Fibroblast of skin of left biceps (primary cell): ENCODE measurements at regions not wholly inside any gene's neighbourhood (a gene's known extent, or its start where the extent isn't known, plus 50 kb on each side); places are given as distances from the start of the nearest gene placed in this dataset.

Experiments used
- DNase-seq, 2 experiments: peaks; one replicate each; pipeline ENCODE4 v3.0.0-alpha.2; 2013; ENCODE audit warnings: low read depth in 2 of 2

- no peak for DNase-seq
These were observed 396.8 kb downstream of the EFNB2 start for GRCh38 chr13:106138620-106139019.

DNA sequence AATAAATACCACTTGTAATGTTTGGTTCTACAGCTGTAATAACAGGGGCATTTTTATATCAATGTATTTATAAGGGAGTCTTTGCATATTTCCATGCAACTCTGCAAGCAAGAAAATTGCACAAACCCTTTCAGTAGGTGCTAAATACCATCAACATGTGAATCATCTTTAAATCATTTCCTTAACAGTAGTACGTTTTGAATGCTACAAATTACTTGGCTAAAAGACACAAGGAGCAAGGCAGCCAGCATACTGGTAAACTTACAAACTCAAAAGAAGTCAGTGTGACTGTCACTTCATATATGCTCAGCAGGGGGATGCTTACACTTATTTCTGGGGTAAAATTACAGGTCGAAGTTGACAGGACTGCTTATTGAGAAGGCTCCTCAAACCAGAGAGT, 402.4 kb downstream of the EFNB2 start:
- DNase-seq, result peak; percentile 79 to 85

DNA sequence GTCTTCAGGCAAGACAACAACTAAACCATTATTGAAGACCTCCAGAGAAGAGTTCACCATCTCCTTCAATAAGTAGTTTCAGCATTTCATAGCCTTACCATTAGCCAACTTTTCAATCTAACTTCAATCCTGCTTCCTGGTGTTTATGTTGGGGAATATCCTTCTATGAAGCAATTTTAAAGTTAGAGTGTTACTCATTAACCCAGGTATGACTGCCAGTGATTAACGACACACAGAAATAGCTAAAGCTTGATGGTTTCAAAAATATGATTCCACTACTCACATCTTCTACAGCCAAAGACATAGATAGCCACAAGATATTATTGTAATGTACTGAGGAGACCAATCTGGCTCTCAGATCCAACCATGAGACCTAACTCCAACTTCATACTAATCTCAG, 403.2 kb downstream of the EFNB2 start:
- no peak for DNase-seq

- DNase-seq, result no peak
These were observed 405.5 kb downstream of the EFNB2 start for GRCh38 chr13:106129993-106130392.

- DNase-seq, result no peak
These were observed 406.2 kb downstream of the EFNB2 start for GRCh38 chr13:106129273-106129672.

DNA sequence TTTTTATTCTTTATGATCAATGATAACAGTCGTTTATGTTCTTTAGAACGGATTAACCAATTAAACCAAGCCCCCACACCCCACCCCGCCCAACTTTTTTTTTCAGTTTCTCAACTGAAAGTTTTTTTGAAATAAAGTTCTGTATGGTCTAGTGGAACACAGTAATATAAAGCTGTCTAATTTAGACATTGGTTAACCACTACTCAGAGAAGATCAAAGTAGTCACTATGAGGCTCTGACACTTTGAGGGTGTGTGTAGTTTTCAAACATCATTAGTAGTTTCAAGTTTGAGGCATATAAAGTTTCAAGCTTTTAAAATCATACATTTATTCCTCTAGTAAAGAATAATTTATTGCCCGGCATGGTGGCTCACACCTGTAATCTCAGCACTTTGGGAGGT, 413.2 kb downstream of the EFNB2 start:
- no peak for DNase-seq

DNA sequence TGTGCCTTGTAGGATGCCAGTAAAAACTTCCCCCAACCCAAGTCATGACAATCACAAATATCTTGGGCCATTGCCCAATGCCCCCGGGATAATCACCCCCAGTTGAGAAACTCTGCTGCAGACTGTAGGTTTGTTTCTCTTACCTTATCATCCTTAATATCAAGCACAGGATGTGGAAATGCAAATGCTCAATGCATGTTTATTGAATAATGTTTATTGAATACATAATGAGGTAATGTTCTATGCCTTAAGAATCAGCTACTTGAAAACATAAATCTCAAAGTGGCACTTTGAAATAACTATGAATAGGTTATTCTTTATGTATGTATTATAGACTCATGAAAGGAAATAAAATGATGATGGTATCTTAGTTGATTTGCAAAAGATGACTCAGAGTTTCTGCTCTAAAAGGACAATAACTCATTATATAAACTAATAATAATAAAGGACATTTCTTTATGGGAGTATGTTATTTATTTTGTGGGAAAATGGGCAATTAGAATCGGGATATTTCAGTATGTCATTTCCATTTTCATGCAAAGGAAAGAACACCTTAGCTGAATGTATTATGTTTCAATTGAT, 414.2 kb downstream of the EFNB2 start:
- DNase-seq, result no peak

DNA sequence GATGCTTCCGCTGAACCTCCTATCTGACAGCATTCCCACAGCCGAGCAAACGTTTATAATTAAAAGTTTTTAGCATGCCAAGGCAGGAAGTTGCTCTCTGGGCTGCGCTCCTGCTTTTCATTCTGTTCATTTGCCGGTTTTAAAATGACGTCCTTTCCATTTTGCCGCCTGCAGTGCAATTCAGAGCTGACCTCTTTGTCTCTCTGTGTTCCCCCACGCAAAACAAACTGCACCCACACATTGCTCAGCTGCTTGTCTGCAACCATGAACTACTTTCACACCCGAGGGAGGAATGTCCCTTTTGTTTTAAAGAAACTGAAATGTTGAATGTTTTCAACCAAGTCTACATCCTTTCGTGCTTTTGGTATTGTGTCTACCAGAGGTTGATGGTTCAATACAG, 416.5 kb downstream of the EFNB2 start:
- DNase-seq, result no peak

DNA sequence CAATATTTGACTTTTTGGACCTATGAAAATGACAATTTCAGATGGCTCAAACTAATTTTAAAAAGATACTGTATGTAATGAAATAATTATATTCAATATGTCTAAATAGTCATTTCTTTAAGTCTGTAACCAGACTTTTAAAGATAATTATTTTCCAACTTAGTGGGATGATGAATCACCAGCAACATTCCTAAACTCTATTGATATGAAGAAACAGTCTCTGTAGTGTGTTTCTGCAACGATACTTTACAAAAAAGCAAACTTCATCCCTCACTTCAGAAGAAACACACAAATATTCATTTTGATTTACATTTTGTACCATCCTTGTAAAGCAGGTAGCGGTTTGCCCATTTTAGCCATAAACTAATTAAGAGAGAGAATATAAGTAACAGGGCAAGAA, 417.4 kb downstream of the EFNB2 start:
- DNase-seq, result no peak

GRCh38 chr13:106117640-106118039, 417.8 kb downstream of the EFNB2 start:
- DNase-seq, result no peak

GRCh38 chr13:106117035-106117434, 418.4 kb downstream of the EFNB2 start:
- DNase-seq, result no peak

GRCh38 chr13:106115081-106115480, 420.4 kb downstream of the EFNB2 start:
- DNase-seq, result peak; percentile 87 to 90

GRCh38 chr13:106113796-106114195, 421.7 kb downstream of the EFNB2 start:
- no peak for DNase-seq

DNA sequence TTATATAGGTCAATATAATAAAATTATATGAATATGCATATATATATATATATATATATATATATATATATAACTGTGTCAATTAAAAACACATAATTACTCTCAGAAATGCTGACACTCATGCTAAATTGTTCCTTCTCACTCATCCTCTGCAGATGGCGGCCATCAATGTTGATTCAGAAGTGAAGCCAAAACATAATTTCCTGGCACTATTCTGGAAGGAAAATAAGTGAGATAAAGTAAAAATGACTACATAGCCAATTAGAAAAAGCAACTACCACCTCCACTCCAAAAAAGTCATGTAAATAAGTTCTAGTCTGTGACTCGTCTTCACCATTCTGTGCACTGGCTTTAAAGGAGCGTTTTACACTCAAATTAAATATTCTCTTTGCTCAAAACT, 423.3 kb downstream of the EFNB2 start:
- DNase-seq, result no peak

DNA sequence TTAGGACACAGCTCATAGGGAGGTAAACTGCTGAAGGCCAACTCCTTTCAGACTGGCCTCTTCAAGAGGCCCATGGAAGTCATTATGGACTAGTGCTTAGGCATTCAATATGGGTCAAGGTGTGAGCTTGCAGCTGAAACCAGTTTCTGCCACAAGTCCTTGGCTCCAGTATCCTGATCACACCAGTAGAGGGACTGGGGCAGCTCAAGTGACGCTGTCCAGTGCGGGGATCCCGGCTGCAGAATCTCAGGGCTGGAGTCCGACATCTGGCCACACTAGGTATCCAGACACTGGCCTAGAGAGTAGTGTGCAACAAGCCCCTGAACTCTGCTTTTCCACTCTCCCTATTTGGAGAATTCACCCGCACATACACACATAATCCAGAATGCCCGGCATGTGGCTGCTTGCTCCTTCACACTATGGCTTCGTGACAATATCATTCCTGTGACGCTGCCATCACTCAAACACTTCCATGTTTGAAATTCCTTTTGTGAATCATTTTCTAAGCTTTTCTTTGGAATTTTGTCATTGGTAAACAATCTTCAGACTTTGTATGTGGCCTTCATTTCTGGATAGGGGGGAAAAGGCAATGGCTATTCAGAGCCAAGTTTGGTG, 425.1 kb downstream of the EFNB2 start:
- no peak for DNase-seq

DNA sequence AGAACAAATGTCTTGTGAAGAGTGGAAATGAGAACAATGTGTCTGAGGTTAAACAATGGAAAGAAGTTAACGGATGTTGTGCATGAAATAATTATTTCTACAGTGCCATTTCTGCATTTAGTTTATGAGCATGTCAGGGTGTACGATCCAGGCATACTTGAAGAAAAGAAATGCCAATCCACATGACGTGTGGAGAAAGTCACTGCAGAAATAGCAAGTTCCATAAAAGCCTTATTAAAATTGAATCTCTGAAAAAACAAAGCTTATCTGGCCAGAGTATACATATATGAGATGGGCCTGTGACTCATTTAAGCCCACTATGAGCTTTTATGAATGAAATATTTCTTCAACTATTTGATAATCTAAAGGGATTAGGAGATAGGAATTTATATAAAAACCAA, 426.1 kb downstream of the EFNB2 start:
- DNase-seq, result peak; percentile 70 to 72

DNA sequence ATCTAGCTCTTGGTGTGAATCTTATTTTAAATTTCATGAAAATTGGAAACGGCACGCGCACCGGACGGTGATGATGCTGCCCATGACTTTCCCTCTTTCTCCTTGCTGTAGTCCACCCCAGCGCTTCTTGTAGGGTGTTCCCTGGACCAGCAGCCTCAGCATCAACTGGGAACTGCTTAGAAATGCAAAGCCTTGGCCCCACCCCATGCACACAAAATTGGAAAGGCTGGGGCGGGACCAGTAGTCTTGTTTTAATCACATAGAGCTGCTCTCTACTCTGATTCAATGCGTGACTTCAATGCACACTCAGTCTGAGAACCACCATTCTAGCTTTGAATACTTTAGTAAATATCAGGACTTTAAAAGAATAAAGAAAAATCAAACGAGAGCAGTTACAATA, 427.1 kb downstream of the EFNB2 start:
- DNase-seq, result no peak

GRCh38 chr13:106107061-106107460, 428.4 kb downstream of the EFNB2 start:
- no peak for DNase-seq

GRCh38 chr13:106105153-106105552, 430.3 kb downstream of the EFNB2 start:
- DNase-seq, result no peak

- peak; percentile 70 to 71 for DNase-seq
These were observed 431.1 kb downstream of the EFNB2 start for GRCh38 chr13:106104281-106104901.

DNA sequence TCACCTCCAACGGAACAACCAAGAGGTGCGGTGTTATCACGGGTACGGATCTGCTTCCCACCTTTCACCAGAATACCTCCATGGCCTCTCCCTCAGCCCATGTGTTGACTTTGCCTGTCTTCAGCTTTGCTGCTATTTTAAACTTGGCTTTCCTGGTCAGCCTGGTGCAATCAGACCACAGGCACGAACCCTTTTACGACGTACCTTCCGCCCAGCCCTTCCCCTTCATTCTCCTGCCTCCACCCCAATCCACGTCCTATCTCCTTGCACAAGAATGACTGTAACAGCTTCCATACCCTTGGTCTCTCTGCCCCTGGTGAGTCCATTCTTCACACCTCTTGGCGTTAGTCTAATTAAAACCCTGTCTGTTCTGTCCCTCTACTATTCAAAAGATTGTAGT, 431.7 kb downstream of the EFNB2 start:
- no peak for DNase-seq

DNA sequence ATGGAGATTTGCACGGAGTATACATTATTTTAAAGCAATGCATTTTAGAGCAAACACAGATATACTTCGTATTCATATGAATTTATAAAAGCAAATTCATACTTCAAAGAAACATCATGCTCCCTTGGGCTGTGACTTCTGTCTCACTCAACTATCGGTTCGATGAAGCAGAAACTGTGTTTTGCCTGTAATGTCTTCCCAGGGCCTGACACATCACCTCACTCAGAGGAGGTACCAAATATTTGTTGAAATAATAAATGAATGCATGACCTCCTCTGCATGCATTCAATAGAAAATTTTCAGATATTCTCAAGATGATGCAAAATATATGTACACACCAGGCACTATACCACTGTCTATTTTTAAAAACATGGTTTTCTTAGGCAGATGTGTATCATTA, 432.7 kb downstream of the EFNB2 start:
- no peak for DNase-seq

GRCh38 chr13:106101201-106101600, 434.3 kb downstream of the EFNB2 start:
- DNase-seq, result no peak
